Aorta (tissue), 5 donors: ENCODE measurements at regions not wholly inside any gene's neighbourhood (a gene's known extent, or its start where the extent isn't known, plus 50 kb on each side); places are given as distances from the start of the nearest gene placed in this dataset.
A peak's percentile ranks its signal among the peaks of the same experiment; 100 is the strongest.
"Not testable (repeated sequence)": the region's sequence is repeated elsewhere in the genome, so short reads cannot be mapped to it uniquely, and the experiment has no call there.

Experiments
- ATAC-seq: fragments of 200-7000 bp; cut with Tn5 transposase; one replicate; pipeline ENCODE4 v1.9.1; 2022; ENCODE audit warnings: moderate library complexity; ENCODE audit not compliant: low FRiP score
- DNase-seq, 2 donors: peaks; one replicate each; pipeline ENCODE4 v3.0.0-alpha.2; 2020
- H3K27ac ChIP-seq, 2 donors: one replicate each; pipeline ENCODE4 v1.5.1; 2013; ENCODE audit warnings: low read length in 2 of 2, mild to moderate bottlenecking in 2 of 2, moderate library complexity in 2 of 2, control low read depth in 1 of 2, inconsistent platforms in 1 of 2, low read depth in 1 of 2
- H3K27me3 ChIP-seq, 2 donors: one replicate each; pipeline ENCODE4 v1.6.1; 2013; ENCODE audit warnings: control low read depth in 1 of 2, low read length in 1 of 2, mild to moderate bottlenecking in 1 of 2, moderate library complexity in 1 of 2; ENCODE audit not compliant: insufficient read depth in 2 of 2, control insufficient read depth in 1 of 2
- H3K36me3 ChIP-seq, 2 donors: one replicate each; pipeline ENCODE4 v1.6.1; 2013; ENCODE audit warnings: control low read depth in 1 of 2, low read length in 1 of 2, mild to moderate bottlenecking in 1 of 2; ENCODE audit not compliant: insufficient read depth in 2 of 2, control insufficient read depth in 1 of 2
- H3K4me1 ChIP-seq, 2 donors: one replicate each; pipeline ENCODE4 v1.6.1; 2013; ENCODE audit warnings: low read length in 2 of 2, control low read depth in 1 of 2, mild to moderate bottlenecking in 1 of 2, moderate library complexity in 1 of 2; ENCODE audit not compliant: insufficient read depth in 2 of 2, control insufficient read depth in 1 of 2
- H3K4me3 ChIP-seq, 2 donors: one replicate each; pipeline ENCODE4 v1.5.1; 2013; ENCODE audit warnings: low read length in 2 of 2, control low read depth in 1 of 2, mild to moderate bottlenecking in 1 of 2
- H3K9me3 ChIP-seq: one replicate; pipeline ENCODE4 v1.6.1; 2013; ENCODE audit warnings: mild to moderate bottlenecking, low read length; ENCODE audit not compliant: control insufficient read depth
- WGBS, 2 donors: extraction: QIAGEN DNeasy Blood & Tissue Kit; methylation state at CpG; one replicate each; pipeline ENCODE4 v1.1.7; 2013; 5-methylcytosine and 5-hydroxymethylcytosine counted together
- intact Hi-C, 2 donors: fragments of 100-400 bp; cut with DNase I; formaldehyde crosslinking; loops; one replicate each; pipeline versions ENCODE4 v1.14.2 to v1.15.0; 2022
- donor health status: healthy with polysubstance abuse.
- donor health status: Bipolar disorder and iron deficiency.
- donor health status: DM: no; HTN: no; CAD: no.
- donor health status: DM: no; HTN: no; CAD: no.
- donor health status: DM: yes; HTN: yes; CAD: no.

- no peaks in the 10 kb centered on the region for H3K36me3 ChIP-seq
- no peaks in the 10 kb centered on the region for H3K27me3 ChIP-seq
- intact Hi-C loops: no loop called here
- no peak overlapping the region for H3K27ac ChIP-seq
- no peak overlapping the region for H3K4me3 ChIP-seq
- 93 to 98% methylated on average over 3 of the region's 3 CpGs for WGBS, 2 donors
- H3K4me1 ChIP-seq: no peaks in the 10 kb centered on the region
- DNase-seq (no peak), ATAC-seq (no peak)
- no peaks in the 10 kb centered on the region for H3K9me3 ChIP-seq
Measured at GRCh38 chr11:81267246-81267645, 1466.4 kb downstream of the FAM181B start.

GRCh38 chr11:81259471-81259870 lies 1474.2 kb downstream of the FAM181B start:
- 84 to 90% methylated on average over 2 of the region's 2 CpGs for WGBS, 2 donors
- no peak overlapping the region for H3K4me3 ChIP-seq
- no peak for ATAC-seq
- no peaks in the 10 kb centered on the region for H3K27me3 ChIP-seq
- no peaks in the 10 kb centered on the region for H3K36me3 ChIP-seq
- no peaks in the 10 kb centered on the region for H3K9me3 ChIP-seq
- H3K4me1 ChIP-seq: no peaks in the 10 kb centered on the region
- intact Hi-C loops: no loop called here
- H3K27ac ChIP-seq: no peak overlapping the region
- no peak for DNase-seq

GRCh38 chr11:81255895-81256294 lies 1477.8 kb downstream of the FAM181B start:
- Histone ChIP-seq H3K4me1 (no peaks in the 10 kb centered on the region), H3K9me3 (no peaks in the 10 kb centered on the region), H3K4me3 (no peak overlapping the region), H3K27me3 (no peaks in the 10 kb centered on the region), H3K27ac (no peak overlapping the region), H3K36me3 (no peaks in the 10 kb centered on the region)
- WGBS, 2 donors: 11 to 24% methylated on average over 1 of the region's 1 CpG
- DNase-seq: no peak
- intact Hi-C loops: no loop called here
- no peak for ATAC-seq

- Histone ChIP-seq H3K4me3 (no peak overlapping the region), H3K9me3 (no peaks in the 10 kb centered on the region), H3K27ac (no peak overlapping the region), H3K4me1 (no peaks in the 10 kb centered on the region), H3K27me3 (no peaks in the 10 kb centered on the region), H3K36me3 (no peaks in the 10 kb centered on the region)
- WGBS, 2 donors: 2 to 6% methylated on average over 1 of the region's 1 CpG
- intact Hi-C loops: no loop called here
- no peak for ATAC-seq
- no peak for DNase-seq
Measured at GRCh38 chr11:81253244-81253643, 1480.4 kb downstream of the FAM181B start.

GRCh38 chr11:81246941-81247340 lies 1486.7 kb downstream of the FAM181B start:
- DNase-seq: no peak
- Histone ChIP-seq H3K9me3 (no peaks in the 10 kb centered on the region), H3K4me3 (no peak overlapping the region), H3K36me3 (no peaks in the 10 kb centered on the region), H3K27ac (no peak overlapping the region), H3K27me3 (no peaks in the 10 kb centered on the region), H3K4me1 (no peaks in the 10 kb centered on the region)
- ATAC-seq: no peak
- WGBS, 2 donors: 26 to 34% methylated on average over 3 of the region's 3 CpGs
- intact Hi-C loops: no loop called here

- Histone ChIP-seq H3K4me3 (no peak overlapping the region), H3K27me3 (no peaks in the 10 kb centered on the region), H3K27ac (no peak overlapping the region), H3K4me1 (no peaks in the 10 kb centered on the region), H3K36me3 (no peaks in the 10 kb centered on the region), H3K9me3 (no peaks in the 10 kb centered on the region)
- WGBS, 2 donors: 87% methylated on average over 3 of the region's 3 CpGs
- intact Hi-C loops: no loop called here
- ATAC-seq: no peak
- no peak for DNase-seq
Measured at GRCh38 chr11:81245791-81246190, 1487.9 kb downstream of the FAM181B start.

GRCh38 chr11:81241672-81242275 lies 1491.9 kb downstream of the FAM181B start:
- H3K27me3 ChIP-seq: no peaks in the 10 kb centered on the region
- intact Hi-C loops: no loop called here
- H3K36me3 ChIP-seq: no peaks in the 10 kb centered on the region
- no peaks in the 10 kb centered on the region for H3K4me1 ChIP-seq
- no peak overlapping the region for H3K27ac ChIP-seq
- H3K9me3 ChIP-seq: no peaks in the 10 kb centered on the region
- 68% methylated on average over 5 of the region's 5 CpGs for WGBS, 2 donors
- DNase-seq: no peak
- H3K4me3 ChIP-seq: no peak overlapping the region
- ATAC-seq: no peak

GRCh38 chr11:81237139-81237538 lies 1496.5 kb downstream of the FAM181B start:
- DNase-seq (no peak), ATAC-seq (no peak)
- Histone ChIP-seq H3K36me3 (no peaks in the 10 kb centered on the region), H3K27ac (no peak overlapping the region), H3K4me3 (no peak overlapping the region), H3K9me3 (no peaks in the 10 kb centered on the region), H3K27me3 (no peaks in the 10 kb centered on the region), H3K4me1 (no peaks in the 10 kb centered on the region)
- intact Hi-C loops: no loop called here
- 48 to 49% methylated on average over 1 of the region's 1 CpG for WGBS, 2 donors

- H3K36me3 ChIP-seq, H3K4me1 ChIP-seq, H3K27ac ChIP-seq, H3K9me3 ChIP-seq, ATAC-seq, intact Hi-C loops, H3K27me3 ChIP-seq, H3K4me3 ChIP-seq: not testable (repeated sequence)
- WGBS, 2 donors: 95 to 97% methylated on average over 13 of the region's 13 CpGs
- peak in 1 of 2 donors; percentile 63 for DNase-seq
Measured at GRCh38 chr11:81227409-81227808, 1506.3 kb downstream of the FAM181B start.
